Prostate gland (tissue), 2 donors: ENCODE measurements at regions not wholly inside any gene's neighbourhood (a gene's known extent, or its start where the extent isn't known, plus 50 kb on each side); places are given as distances from the start of the nearest gene placed in this dataset.

Experiments used
- DNase-seq: peaks from one replicate; pipeline ENCODE4 v3.0.0-alpha.2; 2019; ENCODE audit warnings: low spot score
- H3K27ac ChIP-seq, 2 donors: fragments of 200-600 bp; sonication (generic); 2 replicates each; pipeline ENCODE4 v1.5.1; 2017 to 2019
- H3K27me3 ChIP-seq: fragments of 200-600 bp; sonication (generic); replicated peaks from 2 replicates; pipeline ENCODE4 v1.5.1; 2019; ENCODE audit not compliant: insufficient read depth
- H3K36me3 ChIP-seq, 2 donors: fragments of 200-600 bp; sonication (generic); 1 replicate in 1 of 2; 2 replicates in 1 of 2; pipeline versions ENCODE4 v1.5.1 to v1.8.1; 2017 to 2019
- H3K4me1 ChIP-seq: fragments of 200-600 bp; sonication (generic); replicated peaks from 2 replicates; pipeline ENCODE4 v1.5.1; 2019
- H3K4me3 ChIP-seq, 2 donors: fragments of 200-600 bp; sonication (generic); 2 replicates each; pipeline ENCODE4 v1.5.1; 2017 to 2019
- H3K9me3 ChIP-seq: fragments of 200-600 bp; sonication (generic); 2 replicates; pipeline ENCODE4 v1.5.1; 2017
- CTCF ChIP-seq, 4 experiments: fragments of 200-600 bp in 2 of 4; fragments of 450-650 bp in 2 of 4; sonication (generic) in 2 of 4; IDR thresholded peaks; 1 replicate in 3 of 4; 2 replicates in 1 of 4; pipeline ENCODE4 v1.5.1; 2016 to 2019; ENCODE audit warnings: antibody characterized with exemption in 4 of 4, mild to moderate bottlenecking in 2 of 4, moderate library complexity in 2 of 4
- POLR2A ChIP-seq: fragments of 450-650 bp; IDR thresholded peaks from one replicate; pipeline ENCODE4 v1.6.1; 2016; ENCODE audit warnings: antibody characterized with exemption, mild to moderate bottlenecking
- POLR2AphosphoS5 ChIP-seq: sonication (generic); formaldehyde crosslinking; IDR thresholded peaks from one replicate; pipeline ENCODE4 v1.6.1; 2017; ENCODE audit warnings: antibody characterized with exemption
- WGBS: methylation state at CpG from one replicate; pipeline ENCODE4 v1.1.5; 2018; 5-methylcytosine and 5-hydroxymethylcytosine counted together
- intact Hi-C: fragments of 100-400 bp; cut with DNase I; formaldehyde crosslinking; loops from one replicate; pipeline ENCODE4 v1.14.2; 2022

GRCh38 chr2:62343636-62344337 is 147.9 kb downstream of the B3GNT2 start:
- intact Hi-C loops = no loop called here
- H3K9me3 ChIP-seq = no peaks in the 10 kb centered on the region
- no peak for DNase-seq
- TF ChIP-seq POLR2A (no peak), CTCF (IDR thresholded peaks at IDR 0.05) (no peak), POLR2AphosphoS5 (no peak)
- no peak overlapping the region for H3K4me3 ChIP-seq
- H3K36me3 ChIP-seq = no peaks in the 10 kb centered on the region
- no peak overlapping the region for H3K27ac ChIP-seq
- 82% methylated on average over 5 of the region's 5 CpGs for WGBS
- H3K4me1 ChIP-seq = no peaks in the 10 kb centered on the region
- no peaks in the 10 kb centered on the region for H3K27me3 ChIP-seq

GRCh38 chr2:62343206-62343605 is 147.3 kb downstream of the B3GNT2 start:
- intact Hi-C loops = no loop called here

GRCh38 chr2:62340994-62341484 is 145.1 kb downstream of the B3GNT2 start:
- TF ChIP-seq POLR2AphosphoS5 (no peak), POLR2A (no peak), CTCF (IDR thresholded peaks at IDR 0.05) (no peak)
- intact Hi-C loops = no loop called here
- no peak overlapping the region for H3K27ac ChIP-seq

More at GRCh38 chr2:62343206-62343605, 147.3 kb downstream of the B3GNT2 start:
- Histone ChIP-seq H3K9me3 (no peaks in the 10 kb centered on the region), H3K4me3 (no peak overlapping the region), H3K27me3 (no peaks in the 10 kb centered on the region), H3K4me1 (no peaks in the 10 kb centered on the region), H3K36me3 (no peaks in the 10 kb centered on the region), H3K27ac (no peak overlapping the region)
- no peak for DNase-seq
- TF ChIP-seq POLR2A = no peak
- no peak for TF ChIP-seq CTCF (IDR thresholded peaks at IDR 0.05)
- no peak for TF ChIP-seq POLR2AphosphoS5

GRCh38 chr2:62339837-62340236 is 143.9 kb downstream of the B3GNT2 start:
- no peak overlapping the region for H3K4me3 ChIP-seq
- H3K27ac ChIP-seq = no peak overlapping the region
- no peaks in the 10 kb centered on the region for H3K36me3 ChIP-seq
- no peak for DNase-seq
- intact Hi-C loops = no loop called here
- no peaks in the 10 kb centered on the region for H3K4me1 ChIP-seq
- no peaks in the 10 kb centered on the region for H3K9me3 ChIP-seq
- 97% methylated on average over 2 of the region's 2 CpGs for WGBS
- H3K27me3 ChIP-seq = no peaks in the 10 kb centered on the region
- no peak for TF ChIP-seq POLR2A
- TF ChIP-seq CTCF (IDR thresholded peaks at IDR 0.05) = no peak
- TF ChIP-seq POLR2AphosphoS5 = no peak

More at GRCh38 chr2:62340994-62341484, 145.1 kb downstream of the B3GNT2 start:
- Histone ChIP-seq H3K27me3 (no peaks in the 10 kb centered on the region), H3K4me3 (no peak overlapping the region), H3K4me1 (no peaks in the 10 kb centered on the region), H3K36me3 (no peaks in the 10 kb centered on the region), H3K9me3 (no peaks in the 10 kb centered on the region)
- 42% methylated on average over 4 of the region's 4 CpGs for WGBS
- DNase-seq = no peak

GRCh38 chr2:62339413-62339812 is 143.5 kb downstream of the B3GNT2 start:
- no peaks in the 10 kb centered on the region for H3K4me1 ChIP-seq

More at GRCh38 chr2:62339413-62339812, 143.5 kb downstream of the B3GNT2 start:
- H3K4me3 ChIP-seq = no peak overlapping the region
- 98% methylated on average over 2 of the region's 2 CpGs for WGBS
- no peak overlapping the region for H3K27ac ChIP-seq
- no peak for DNase-seq
- no peak for TF ChIP-seq CTCF (IDR thresholded peaks at IDR 0.05)
- TF ChIP-seq POLR2A = no peak
- no peak for TF ChIP-seq POLR2AphosphoS5
- no peaks in the 10 kb centered on the region for H3K27me3 ChIP-seq
- no peaks in the 10 kb centered on the region for H3K36me3 ChIP-seq
- intact Hi-C loops = no loop called here
- no peaks in the 10 kb centered on the region for H3K9me3 ChIP-seq
